Adrenal gland (tissue), 9 donors: ENCODE measurements at regions not wholly inside any gene's neighbourhood (a gene's known extent, or its start where the extent isn't known, plus 50 kb on each side); places are given as distances from the start of the nearest gene placed in this dataset.

Source experiments
- DNase-seq, 7 donors: peaks; one replicate each; pipeline ENCODE4 v3.0.0-alpha.2; 2019 to 2020
- H3K27ac ChIP-seq, 5 donors: fragments of 200-600 bp; sonication (generic) in 4 of 5; 1 replicate in 3 of 5; 2 replicates in 2 of 5; pipeline versions ENCODE4 v1.5.1 to v1.8.0; 2016 to 2020; ENCODE audit warnings: mild to moderate bottlenecking in 1 of 5
- H3K27me3 ChIP-seq: fragments of 200-600 bp; 2 replicates; pipeline ENCODE4 v1.8.0; 2021
- H3K36me3 ChIP-seq, 2 donors: fragments of 200-600 bp; replicated peaks in 1 of 2; 1 replicate in 1 of 2; 2 replicates in 1 of 2; pipeline versions ENCODE4 v1.5.1 to v1.8.0; 2018 to 2022
- H3K4me1 ChIP-seq, 2 donors: fragments of 200-600 bp; replicated peaks in 1 of 2; 1 replicate in 1 of 2; 2 replicates in 1 of 2; pipeline versions ENCODE4 v1.5.1 to v1.8.0; 2018 to 2021
- H3K4me3 ChIP-seq, 4 donors: fragments of 200-600 bp; sonication (generic) in 3 of 4; one replicate each; pipeline ENCODE4 v1.5.1; 2016 to 2018
- H3K9me3 ChIP-seq, 3 donors: fragments of 200-600 bp; sonication (generic) in 1 of 3; replicated peaks in 1 of 3; 1 replicate in 2 of 3; 2 replicates in 1 of 3; pipeline versions ENCODE4 v1.5.1 to v1.8.0; 2016 to 2021
- POLR2A ChIP-seq, 2 donors: fragments of 450-650 bp; IDR thresholded peaks; one replicate each; pipeline ENCODE4 v1.6.1; 2017; ENCODE audit warnings: antibody characterized with exemption in 2 of 2, mild to moderate bottlenecking in 2 of 2, moderate library complexity in 1 of 2
- WGBS, 4 donors: extraction: QIAGEN DNeasy Blood & Tissue Kit in 2 of 4; methylation state at CpG; one replicate each; pipeline versions ENCODE4 v1.1.5 to v1.1.7; 2013 to 2017; 5-methylcytosine and 5-hydroxymethylcytosine counted together
- intact Hi-C, 2 donors: fragments of 100-400 bp; cut with DNase I; formaldehyde crosslinking; loops; one replicate each; pipeline versions ENCODE4 v1.14.1 to v1.15.0; 2022 to 2023
- TF ChIP-seq, protein P1 (sequence below), 6 experiments: fragments of 450-650 bp in 4 of 6; fragments of 200-600 bp in 2 of 6; sonication (generic) in 1 of 6; IDR thresholded peaks; 1 replicate in 5 of 6; 2 replicates in 1 of 6; pipeline versions ENCODE4 v1.5.1 to v1.8.0; 2016 to 2021; ENCODE audit warnings: antibody characterized with exemption in 6 of 6, mild to moderate bottlenecking in 2 of 6, moderate library complexity in 1 of 6
- donor health status: healthy with polysubstance abuse.
- donor health status: Bipolar disorder and iron deficiency.
- donor health status: DM: yes; HTN: yes; CAD: no.
- donor health status: DM: no; HTN: no; CAD: no.
- donor health status: DM: no; HTN: no; CAD: no.

DNA sequence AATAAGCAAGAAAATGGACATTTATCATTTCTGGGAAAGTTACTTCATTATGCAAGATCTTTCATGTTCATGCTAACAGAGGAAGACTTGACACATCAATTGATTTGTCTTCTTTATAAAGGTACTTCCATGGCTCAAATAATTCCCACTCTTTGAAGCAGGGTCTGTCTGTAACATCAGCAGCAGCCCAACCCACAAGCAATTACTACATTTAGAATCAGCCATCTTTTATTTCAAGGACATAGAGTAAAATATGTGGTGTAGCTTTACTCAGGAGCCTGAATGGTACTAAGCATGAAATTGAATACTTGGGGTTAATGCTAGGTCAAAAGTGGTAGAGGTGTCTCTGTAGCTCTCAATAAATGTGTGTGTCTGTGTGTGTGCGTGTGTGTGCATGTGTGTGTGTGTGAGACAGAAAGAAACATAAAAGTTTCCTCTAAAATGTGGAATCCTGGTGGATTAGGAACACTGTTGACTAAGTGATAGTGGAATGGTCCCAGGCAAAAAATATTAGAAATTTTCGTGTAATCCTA, 581.1 kb downstream of the CAAP1 start:
- DNase-seq, result no peak
- H3K4me1 ChIP-seq, result no peaks in the 10 kb centered on the region
- H3K36me3 ChIP-seq, result no peaks in the 10 kb centered on the region
- no peak overlapping the region for H3K27ac ChIP-seq
- no peaks in the 10 kb centered on the region for H3K27me3 ChIP-seq
- no peaks in the 10 kb centered on the region for H3K9me3 ChIP-seq
- no peak overlapping the region for H3K4me3 ChIP-seq
- TF ChIP-seq POLR2A (IDR thresholded peaks at IDR 0.05), result no peak
- TF ChIP-seq, protein P1, sequence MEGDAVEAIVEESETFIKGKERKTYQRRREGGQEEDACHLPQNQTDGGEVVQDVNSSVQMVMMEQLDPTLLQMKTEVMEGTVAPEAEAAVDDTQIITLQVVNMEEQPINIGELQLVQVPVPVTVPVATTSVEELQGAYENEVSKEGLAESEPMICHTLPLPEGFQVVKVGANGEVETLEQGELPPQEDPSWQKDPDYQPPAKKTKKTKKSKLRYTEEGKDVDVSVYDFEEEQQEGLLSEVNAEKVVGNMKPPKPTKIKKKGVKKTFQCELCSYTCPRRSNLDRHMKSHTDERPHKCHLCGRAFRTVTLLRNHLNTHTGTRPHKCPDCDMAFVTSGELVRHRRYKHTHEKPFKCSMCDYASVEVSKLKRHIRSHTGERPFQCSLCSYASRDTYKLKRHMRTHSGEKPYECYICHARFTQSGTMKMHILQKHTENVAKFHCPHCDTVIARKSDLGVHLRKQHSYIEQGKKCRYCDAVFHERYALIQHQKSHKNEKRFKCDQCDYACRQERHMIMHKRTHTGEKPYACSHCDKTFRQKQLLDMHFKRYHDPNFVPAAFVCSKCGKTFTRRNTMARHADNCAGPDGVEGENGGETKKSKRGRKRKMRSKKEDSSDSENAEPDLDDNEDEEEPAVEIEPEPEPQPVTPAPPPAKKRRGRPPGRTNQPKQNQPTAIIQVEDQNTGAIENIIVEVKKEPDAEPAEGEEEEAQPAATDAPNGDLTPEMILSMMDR (IDR thresholded peaks at IDR 0.05), result no peak
- WGBS, 4 donors, result 78 to 84% (median 80%) methylated on average over 2 of the region's 2 CpGs
- intact Hi-C loops, result no loop called here

- intact Hi-C loops, result no loop called here
Observed at GRCh38 chr9:26310294-26310693, 582.3 kb downstream of the CAAP1 start.

DNA sequence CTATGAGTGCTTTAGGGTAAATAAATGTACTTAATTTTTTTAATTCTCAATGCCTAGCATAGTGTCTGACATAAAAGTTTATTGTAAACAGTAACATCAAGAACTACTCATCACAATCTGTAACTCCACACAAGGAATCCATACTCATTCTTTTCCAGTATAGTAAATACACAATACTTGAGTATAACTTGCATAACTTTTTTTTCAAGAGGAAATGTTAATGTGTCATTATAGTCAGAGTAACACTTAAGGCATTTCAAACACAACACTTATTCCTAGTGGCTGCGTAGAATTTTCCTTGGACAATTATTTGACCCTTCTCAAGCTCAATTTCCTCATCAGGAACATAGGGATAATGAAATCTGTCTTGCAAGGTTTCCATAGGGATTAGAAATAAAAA, 584.3 kb downstream of the CAAP1 start:
- no peaks in the 10 kb centered on the region for H3K9me3 ChIP-seq
- H3K4me1 ChIP-seq, result no peaks in the 10 kb centered on the region
- DNase-seq, result no peak
- no peak overlapping the region for H3K27ac ChIP-seq
- H3K36me3 ChIP-seq, result no peaks in the 10 kb centered on the region
- 78 to 96% (median 91%) methylated on average over 1 of the region's 1 CpG for WGBS, 4 donors
- intact Hi-C loops, result no loop called here
- TF ChIP-seq, protein P1 (IDR thresholded peaks at IDR 0.05), result no peak
- TF ChIP-seq POLR2A (IDR thresholded peaks at IDR 0.05), result no peak
- no peak overlapping the region for H3K4me3 ChIP-seq
- no peaks in the 10 kb centered on the region for H3K27me3 ChIP-seq

More at GRCh38 chr9:26310294-26310693, 582.3 kb downstream of the CAAP1 start:
- no peak for TF ChIP-seq POLR2A (IDR thresholded peaks at IDR 0.05)
- TF ChIP-seq, protein P1 (IDR thresholded peaks at IDR 0.05), result no peak
- Histone ChIP-seq H3K27me3 (no peaks in the 10 kb centered on the region), H3K36me3 (no peaks in the 10 kb centered on the region), H3K9me3 (no peaks in the 10 kb centered on the region), H3K27ac (no peak overlapping the region), H3K4me1 (no peaks in the 10 kb centered on the region), H3K4me3 (no peak overlapping the region)
- 76 to 85% (median 81%) methylated on average over 3 of the region's 3 CpGs for WGBS, 4 donors
- no peak for DNase-seq

DNA sequence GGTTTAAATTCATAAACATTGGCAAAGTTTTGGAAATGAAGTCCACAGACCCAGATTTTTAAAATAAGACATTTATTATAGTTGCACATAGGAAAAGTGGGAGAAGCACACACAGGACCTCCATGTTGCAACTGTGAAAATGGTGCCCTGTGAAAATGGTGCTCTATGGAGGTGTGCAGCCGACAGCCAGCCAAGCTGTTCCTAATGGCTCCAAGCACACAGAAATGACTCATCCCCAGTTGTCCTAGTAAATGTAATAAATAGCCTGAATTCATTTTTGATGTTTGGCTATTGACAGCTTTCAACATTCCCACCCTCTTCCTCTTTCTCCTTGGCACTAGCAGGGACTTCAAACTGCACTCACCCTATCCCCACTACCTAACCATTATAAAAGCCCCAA, 590.9 kb downstream of the CAAP1 start:
- H3K4me1 ChIP-seq, result no peaks in the 10 kb centered on the region
- H3K4me3 ChIP-seq, result no peak overlapping the region
- H3K9me3 ChIP-seq, result no peaks in the 10 kb centered on the region
- TF ChIP-seq POLR2A (IDR thresholded peaks at IDR 0.05), result no peak
- TF ChIP-seq, protein P1 (IDR thresholded peaks at IDR 0.05), result no peak
- intact Hi-C loops, result no loop called here
- DNase-seq, result no peak
- H3K27ac ChIP-seq, result no peak overlapping the region
- WGBS, 4 donors, result 61 to 67% (median 67%) methylated on average over 1 of the region's 1 CpG
- no peaks in the 10 kb centered on the region for H3K27me3 ChIP-seq
- H3K36me3 ChIP-seq, result no peaks in the 10 kb centered on the region
